Subcutaneous abdominal adipose tissue (tissue), 5 donors: ENCODE measurements at regions not wholly inside any gene's neighbourhood (a gene's known extent, or its start where the extent isn't known, plus 50 kb on each side); places are given as distances from the start of the nearest gene placed in this dataset.

Experiments used
- H3K27ac ChIP-seq: one replicate; pipeline ENCODE4 v1.7.0; 2013; ENCODE audit warnings: low read depth, mild to moderate bottlenecking, inconsistent platforms, low read length, moderate library complexity
- H3K27me3 ChIP-seq, 5 donors: one replicate each; pipeline ENCODE4 v1.7.0; 2013; ENCODE audit warnings: low read length in 5 of 5, inconsistent platforms in 1 of 5; ENCODE audit not compliant: control insufficient read depth in 5 of 5, insufficient read depth in 4 of 5
- H3K36me3 ChIP-seq, 5 donors: one replicate each; pipeline ENCODE4 v1.7.0; 2013; ENCODE audit warnings: low read length in 5 of 5; ENCODE audit not compliant: control insufficient read depth in 5 of 5, insufficient read depth in 5 of 5
- H3K4me1 ChIP-seq, 5 donors: one replicate each; pipeline ENCODE4 v1.7.0; 2013; ENCODE audit warnings: low read length in 5 of 5, mild to moderate bottlenecking in 3 of 5, moderate library complexity in 1 of 5; ENCODE audit not compliant: control insufficient read depth in 5 of 5, insufficient read depth in 5 of 5
- H3K4me3 ChIP-seq, 5 donors: one replicate each; pipeline ENCODE4 v1.7.0; 2013; ENCODE audit warnings: low read length in 5 of 5, low read depth in 1 of 5
- H3K9ac ChIP-seq, 5 donors: one replicate each; pipeline ENCODE4 v1.7.0; 2013; ENCODE audit warnings: low read length in 5 of 5, mild to moderate bottlenecking in 4 of 5, moderate library complexity in 3 of 5
- H3K9me3 ChIP-seq, 5 donors: one replicate each; pipeline ENCODE4 v1.7.0; 2013; ENCODE audit warnings: low read length in 5 of 5; ENCODE audit not compliant: control insufficient read depth in 5 of 5
- donor health status: healthy.
- donor health status: healthy.
- donor health status: healthy.
- donor health status: healthy.
- donor health status: healthy.

DNA sequence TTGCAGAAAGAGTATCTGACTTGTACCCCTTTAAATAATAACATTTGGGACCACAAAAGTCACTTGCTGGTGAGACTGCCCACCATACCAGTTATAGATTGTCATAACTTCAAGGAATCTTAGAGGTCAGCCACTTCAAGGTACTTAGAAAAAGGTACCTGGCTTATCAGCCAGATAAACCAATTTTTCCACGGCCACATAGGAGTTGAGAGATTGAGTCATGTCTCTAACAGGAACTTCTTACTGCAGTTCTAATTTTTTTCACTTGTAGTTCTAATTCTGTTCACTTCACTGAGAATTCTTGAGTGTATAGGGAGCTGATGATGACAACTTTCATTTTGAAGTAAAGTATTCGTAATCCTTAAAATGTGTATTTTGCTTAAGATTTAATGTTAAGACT, 317.1 kb upstream of the CBLB start:
- Histone ChIP-seq H3K9me3 (no peaks in the 10 kb centered on the region), H3K9ac (no peak overlapping the region), H3K4me3 (no peak overlapping the region), H3K27ac (no peak overlapping the region), H3K27me3 (no peaks in the 10 kb centered on the region), H3K36me3 (no peaks in the 10 kb centered on the region), H3K4me1 (peaks cover 0 to 23% (median 7%) of the 10 kb centered on the region in 5 donors)

- H3K4me3 ChIP-seq = no peak overlapping the region
- no peaks in the 10 kb centered on the region for H3K36me3 ChIP-seq
- H3K9ac ChIP-seq = no peak overlapping the region
- H3K4me1 ChIP-seq = peaks cover 0 to 8% (median 0%) of the 10 kb centered on the region in 5 donors
- no peak overlapping the region for H3K27ac ChIP-seq
- H3K9me3 ChIP-seq = no peaks in the 10 kb centered on the region
- H3K27me3 ChIP-seq = no peaks in the 10 kb centered on the region
These were observed 321.5 kb upstream of the CBLB start for GRCh38 chr3:106190296-106190695.

DNA sequence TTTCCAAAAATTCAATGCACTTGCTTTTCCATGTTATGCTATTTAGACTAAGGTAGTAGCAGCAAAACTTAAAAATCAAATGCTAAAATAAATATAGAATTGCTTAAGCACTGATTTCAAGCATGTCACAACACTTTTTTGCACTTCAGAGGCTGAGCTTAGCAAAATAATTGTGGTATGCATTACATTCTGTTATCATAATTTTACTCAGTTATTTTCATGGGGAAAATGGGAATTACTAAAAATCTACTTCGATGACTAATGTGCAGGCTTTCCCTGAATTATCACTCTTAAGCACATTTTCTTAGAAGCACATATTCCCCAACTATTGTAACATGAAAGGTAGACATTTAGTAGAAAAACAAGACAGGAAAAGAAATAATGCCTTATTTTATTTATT, 322.4 kb upstream of the CBLB start:
- Histone ChIP-seq H3K36me3 (no peaks in the 10 kb centered on the region), H3K4me1 (peaks cover 0 to 8% (median 0%) of the 10 kb centered on the region in 5 donors), H3K9me3 (no peaks in the 10 kb centered on the region), H3K27me3 (no peaks in the 10 kb centered on the region), H3K4me3 (no peak overlapping the region), H3K27ac (no peak overlapping the region), H3K9ac (no peak overlapping the region)

- no peak overlapping the region for H3K27ac ChIP-seq
- no peak overlapping the region for H3K4me3 ChIP-seq
- no peaks in the 10 kb centered on the region for H3K27me3 ChIP-seq
- H3K4me1 ChIP-seq = peaks cover 0 to 8% (median 0%) of the 10 kb centered on the region in 5 donors
- H3K9me3 ChIP-seq = peaks cover 0 to 3% (median 0%) of the 10 kb centered on the region in 5 donors
- H3K9ac ChIP-seq = no peak overlapping the region
- no peaks in the 10 kb centered on the region for H3K36me3 ChIP-seq
These were observed 323.1 kb upstream of the CBLB start for GRCh38 chr3:106191913-106192312.

DNA sequence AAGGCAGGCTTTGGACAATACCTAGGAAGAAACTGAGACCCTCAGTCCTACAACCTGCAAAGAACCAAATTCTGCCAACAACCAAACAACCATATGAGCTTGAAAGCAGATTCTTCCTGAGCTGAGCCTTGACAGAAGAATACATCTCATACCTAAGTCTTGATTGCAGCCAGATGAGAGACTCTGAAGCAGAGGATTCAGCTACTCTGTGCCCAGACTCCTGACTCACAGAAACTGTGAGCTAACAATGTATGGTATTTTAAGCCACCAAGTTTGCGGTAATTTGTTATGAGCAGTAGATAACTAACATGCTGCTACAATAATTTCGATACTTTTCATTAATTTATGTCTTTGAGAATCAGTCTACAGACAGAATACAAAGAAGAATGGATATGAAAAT, 325.1 kb upstream of the CBLB start:
- Histone ChIP-seq H3K27ac (no peak overlapping the region), H3K9ac (no peak overlapping the region), H3K27me3 (no peaks in the 10 kb centered on the region), H3K4me3 (no peak overlapping the region), H3K4me1 (peaks cover 0 to 15% (median 5%) of the 10 kb centered on the region in 5 donors), H3K9me3 (peaks cover 0 to 3% (median 0%) of the 10 kb centered on the region in 5 donors), H3K36me3 (no peaks in the 10 kb centered on the region)

DNA sequence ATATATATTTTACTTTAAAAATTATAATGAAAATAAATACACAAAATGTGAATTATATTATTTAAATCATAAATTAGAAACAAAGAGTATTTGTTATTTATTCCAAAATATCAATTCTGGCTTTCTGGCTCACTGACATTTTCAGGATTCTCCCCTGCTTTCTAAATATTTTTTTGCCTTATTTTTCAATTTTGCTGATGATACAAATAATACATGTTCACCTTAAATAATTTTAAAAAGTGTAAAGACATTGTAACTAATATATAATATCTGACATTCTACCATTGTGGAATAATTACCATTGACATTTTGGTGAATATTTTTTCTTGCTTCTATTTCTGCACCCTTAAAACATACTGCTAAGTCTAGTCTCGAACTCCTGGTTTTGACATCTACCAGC, 325.9 kb upstream of the CBLB start:
- peaks cover 0 to 3% (median 0%) of the 10 kb centered on the region in 5 donors for H3K9me3 ChIP-seq
- H3K4me1 ChIP-seq = peaks cover 0 to 19% (median 5%) of the 10 kb centered on the region in 5 donors
- no peak overlapping the region for H3K27ac ChIP-seq
- no peaks in the 10 kb centered on the region for H3K36me3 ChIP-seq
- no peak overlapping the region for H3K9ac ChIP-seq
- H3K27me3 ChIP-seq = no peaks in the 10 kb centered on the region
- no peak overlapping the region for H3K4me3 ChIP-seq

- no peaks in the 10 kb centered on the region for H3K36me3 ChIP-seq
- H3K27ac ChIP-seq = peak overlapping the region; percentile 17
- peaks cover 0 to 13% (median 5%) of the 10 kb centered on the region in 5 donors for H3K4me1 ChIP-seq
- no peak overlapping the region for H3K9ac ChIP-seq
- H3K9me3 ChIP-seq = peaks cover 0 to 3% (median 0%) of the 10 kb centered on the region in 5 donors
- no peaks in the 10 kb centered on the region for H3K27me3 ChIP-seq
- H3K4me3 ChIP-seq = no peak overlapping the region
These were observed 328.9 kb upstream of the CBLB start for GRCh38 chr3:106197532-106198194.

DNA sequence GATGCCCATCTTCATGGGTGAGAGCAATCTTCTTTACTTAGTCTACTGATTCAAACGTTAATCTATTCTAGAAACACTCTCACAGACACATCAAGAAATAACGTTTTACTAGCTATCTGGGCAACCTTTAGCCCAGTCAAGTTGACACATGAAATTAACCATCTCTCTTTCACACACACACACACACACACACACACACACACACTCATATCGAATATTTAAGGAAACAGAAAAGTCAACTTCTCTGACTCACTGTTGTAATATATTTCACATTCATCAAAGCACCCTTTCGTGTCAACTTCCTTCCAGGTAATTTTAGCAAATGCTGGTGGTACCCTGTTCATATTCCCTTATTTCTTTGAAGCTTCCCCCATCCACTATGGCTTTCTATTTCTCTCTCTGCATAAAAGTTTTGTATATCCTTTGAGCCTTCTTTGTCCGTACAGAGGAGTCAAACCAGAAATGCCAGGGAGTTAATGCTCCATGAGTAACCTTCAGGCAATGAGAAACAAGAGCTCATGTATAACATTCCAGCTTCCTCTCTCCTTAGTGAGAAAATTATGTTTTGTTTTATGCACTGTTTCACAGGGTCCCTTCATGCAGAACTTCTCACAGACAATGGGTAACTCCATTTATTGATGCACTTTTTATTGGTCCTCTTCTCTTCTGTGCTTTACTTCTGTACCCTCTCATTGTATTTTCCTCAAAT, 335.5 kb upstream of the CBLB start:
- H3K27me3 ChIP-seq = no peaks in the 10 kb centered on the region
- no peak overlapping the region for H3K4me3 ChIP-seq
- peaks cover 0 to 8% (median 4%) of the 10 kb centered on the region in 5 donors for H3K9me3 ChIP-seq
- H3K9ac ChIP-seq = no peak overlapping the region
- H3K4me1 ChIP-seq = peaks cover 0 to 15% (median 11%) of the 10 kb centered on the region in 5 donors
- no peaks in the 10 kb centered on the region for H3K36me3 ChIP-seq
- H3K27ac ChIP-seq = no peak overlapping the region

DNA sequence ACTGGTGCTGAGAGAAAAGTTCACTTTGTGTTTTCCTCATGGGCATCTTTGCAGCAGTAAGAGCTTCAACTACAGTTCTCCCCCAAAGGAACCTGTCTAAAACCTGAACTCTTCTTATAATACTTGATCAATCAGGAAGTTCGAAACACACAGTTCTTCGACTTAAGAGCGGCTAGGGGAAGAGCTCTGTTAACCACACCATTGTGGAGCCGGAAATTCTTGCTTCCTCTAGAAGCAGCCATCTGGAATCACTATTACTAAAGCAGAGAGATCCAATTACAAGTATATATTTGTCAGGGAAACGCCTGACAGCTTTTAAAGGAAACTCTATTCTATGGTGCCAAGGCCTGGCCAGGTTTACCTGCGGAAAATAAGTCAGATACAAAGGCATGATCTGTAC, 337.3 kb upstream of the CBLB start:
- Histone ChIP-seq H3K36me3 (no peaks in the 10 kb centered on the region), H3K4me1 (peaks cover 0 to 15% (median 10%) of the 10 kb centered on the region in 5 donors), H3K9ac (no peak overlapping the region), H3K27ac (peak overlapping the region; percentile 7), H3K4me3 (peak overlapping the region in 2 of 5 donors; percentile 19 to 43), H3K9me3 (peaks cover 0 to 8% (median 4%) of the 10 kb centered on the region in 5 donors), H3K27me3 (no peaks in the 10 kb centered on the region)

- Histone ChIP-seq H3K27me3 (no peaks in the 10 kb centered on the region), H3K4me1 (peaks cover 0 to 15% (median 10%) of the 10 kb centered on the region in 5 donors), H3K9ac (no peak overlapping the region), H3K4me3 (peak overlapping the region in 2 of 5 donors; percentile 19 to 43), H3K9me3 (peaks cover 0 to 8% (median 4%) of the 10 kb centered on the region in 5 donors), H3K27ac (peak overlapping the region; percentile 7), H3K36me3 (no peaks in the 10 kb centered on the region)
These were observed 337.8 kb upstream of the CBLB start for GRCh38 chr3:106206613-106207012.
